Parathyroid adenoma (tissue), 2 donors: ENCODE measurements at regions not wholly inside any gene's neighbourhood (a gene's known extent, or its start where the extent isn't known, plus 50 kb on each side); places are given as distances from the start of the nearest gene placed in this dataset.

Source experiments
- H2AFZ ChIP-seq: fragments of 300-600 bp; sonication (generic); one replicate; pipeline ENCODE4 v1.7.0; 2017; ENCODE audit warnings: antibody characterized with exemption, mild to moderate bottlenecking
- H3K27ac ChIP-seq: fragments of 300-600 bp; sonication (generic); one replicate; pipeline ENCODE4 v1.7.0; 2017
- H3K27me3 ChIP-seq: fragments of 300-600 bp; sonication (generic); one replicate; pipeline ENCODE4 v1.7.0; 2017; ENCODE audit warnings: low read length; ENCODE audit not compliant: control insufficient read depth, insufficient read depth
- H3K36me3 ChIP-seq: fragments of 300-600 bp; sonication (generic); one replicate; pipeline ENCODE4 v1.7.0; 2017; ENCODE audit warnings: low read length; ENCODE audit not compliant: control insufficient read depth, insufficient read depth
- H3K4me1 ChIP-seq: fragments of 300-600 bp; sonication (generic); one replicate; pipeline ENCODE4 v1.7.0; 2017; ENCODE audit warnings: control low read depth
- H3K4me2 ChIP-seq: fragments of 300-600 bp; sonication (generic); one replicate; pipeline ENCODE4 v1.7.0; 2017; ENCODE audit warnings: low read length
- H3K4me3 ChIP-seq: fragments of 300-600 bp; sonication (generic); one replicate; pipeline ENCODE4 v1.7.0; 2017; ENCODE audit warnings: low read depth, low read length
- H3K79me2 ChIP-seq: fragments of 300-600 bp; sonication (generic); one replicate; pipeline ENCODE4 v1.7.0; 2017; ENCODE audit warnings: control low read depth
- H3K9ac ChIP-seq: fragments of 300-600 bp; sonication (generic); one replicate; pipeline ENCODE4 v1.7.0; 2017; ENCODE audit warnings: mild to moderate bottlenecking
- H3K9me3 ChIP-seq: fragments of 300-600 bp; sonication (generic); one replicate; pipeline ENCODE4 v1.7.0; 2017; ENCODE audit warnings: low read length; ENCODE audit not compliant: control insufficient read depth
- CTCF ChIP-seq: fragments of 300-600 bp; sonication (generic); IDR thresholded peaks from one replicate; pipeline ENCODE4 v1.7.0; 2017; ENCODE audit warnings: antibody characterized with exemption, mild to moderate bottlenecking
- donor health status: primary hyperparathyroidism.

- Histone ChIP-seq H2AFZ (no peak overlapping the region), H3K9me3 (no peaks in the 10 kb centered on the region), H3K27me3 (no peaks in the 10 kb centered on the region), H3K4me2 (no peak overlapping the region), H3K4me1 (no peaks in the 10 kb centered on the region), H3K79me2 (no peaks in the 10 kb centered on the region), H3K9ac (no peak overlapping the region), H3K36me3 (no peaks in the 10 kb centered on the region), H3K4me3 (no peak overlapping the region), H3K27ac (no peak overlapping the region)
- no peak for TF ChIP-seq CTCF
These were observed 235.4 kb downstream of the TXNL1 start for GRCh38 chr18:56402872-56403516.

- TF ChIP-seq CTCF, result no peak
These were observed 244.5 kb downstream of the TXNL1 start for GRCh38 chr18:56393870-56394269.

GRCh38 chr18:56391931-56392590, 246.3 kb downstream of the TXNL1 start:
- H3K9ac ChIP-seq, result no peak overlapping the region
- no peak overlapping the region for H2AFZ ChIP-seq
- no peaks in the 10 kb centered on the region for H3K79me2 ChIP-seq

More at GRCh38 chr18:56393870-56394269, 244.5 kb downstream of the TXNL1 start:
- Histone ChIP-seq H2AFZ (no peak overlapping the region), H3K27me3 (no peaks in the 10 kb centered on the region), H3K36me3 (no peaks in the 10 kb centered on the region), H3K79me2 (no peaks in the 10 kb centered on the region), H3K4me1 (no peaks in the 10 kb centered on the region), H3K9me3 (no peaks in the 10 kb centered on the region), H3K27ac (no peak overlapping the region), H3K9ac (no peak overlapping the region), H3K4me3 (no peak overlapping the region), H3K4me2 (no peak overlapping the region)

GRCh38 chr18:56390626-56391025, 247.8 kb downstream of the TXNL1 start:
- Histone ChIP-seq H3K27me3 (no peaks in the 10 kb centered on the region), H3K9ac (no peak overlapping the region), H3K79me2 (no peaks in the 10 kb centered on the region), H3K4me3 (no peak overlapping the region), H3K27ac (no peak overlapping the region), H2AFZ (no peak overlapping the region), H3K4me2 (no peak overlapping the region), H3K36me3 (no peaks in the 10 kb centered on the region), H3K4me1 (no peaks in the 10 kb centered on the region), H3K9me3 (no peaks in the 10 kb centered on the region)
- no peak for TF ChIP-seq CTCF

More at GRCh38 chr18:56391931-56392590, 246.3 kb downstream of the TXNL1 start:
- Histone ChIP-seq H3K4me2 (no peak overlapping the region), H3K4me1 (no peaks in the 10 kb centered on the region), H3K9me3 (no peaks in the 10 kb centered on the region), H3K36me3 (no peaks in the 10 kb centered on the region), H3K27me3 (no peaks in the 10 kb centered on the region), H3K27ac (no peak overlapping the region), H3K4me3 (no peak overlapping the region)
- TF ChIP-seq CTCF, result no peak

GRCh38 chr18:56389190-56389589, 249.2 kb downstream of the TXNL1 start:
- Histone ChIP-seq H3K4me2 (no peak overlapping the region), H3K27me3 (no peaks in the 10 kb centered on the region), H3K36me3 (no peaks in the 10 kb centered on the region), H2AFZ (no peak overlapping the region), H3K9ac (no peak overlapping the region), H3K4me1 (no peaks in the 10 kb centered on the region), H3K9me3 (no peaks in the 10 kb centered on the region), H3K4me3 (no peak overlapping the region), H3K27ac (no peak overlapping the region), H3K79me2 (no peaks in the 10 kb centered on the region)
- TF ChIP-seq CTCF, result no peak
